WTC11 (cell line): ENCODE measurements at regions not wholly inside any gene's neighbourhood (a gene's known extent, or its start where the extent isn't known, plus 50 kb on each side); places are given as distances from the start of the nearest gene placed in this dataset.

Source experiments
- ATAC-seq: fragments of 200-7000 bp; cut with Tn5 transposase; 2 replicates; pipeline ENCODE4 v1.10.0; 2021; ENCODE audit warnings: mild to moderate bottlenecking, moderate library complexity
- CTCF ChIA-PET: fragments of 300-600 bp; sonication (Branson Sonifier 250); formaldehyde crosslinking; loops from one replicate; lab custom pipeline; 2021; ENCODE audit warnings: antibody characterized with exemption; lab: Charles Lee
- POLR2A ChIA-PET: fragments of 350-600 bp; sonication (Branson Sonifier 250); formaldehyde crosslinking; loops from one replicate; lab custom pipeline; 2021; ENCODE audit warnings: antibody characterized with exemption; lab: Charles Lee
- DNase-seq: peaks from one replicate; pipeline ENCODE4 v3.0.0; 2021; ENCODE audit warnings: low spot score
- H3K27ac Mint-ChIP-seq: 2 replicates; pipeline ENCODE4 v1.8.0; 2021; ENCODE audit warnings: mixed read lengths
- H3K27me3 Mint-ChIP-seq: 2 replicates; pipeline ENCODE4 v1.8.0; 2021; ENCODE audit warnings: low read depth, mild to moderate bottlenecking, moderate library complexity, mixed read lengths
- H3K36me3 Mint-ChIP-seq: 2 replicates; pipeline ENCODE4 v1.8.0; 2021; ENCODE audit warnings: mixed read lengths
- H3K4me1 Mint-ChIP-seq: 2 replicates; pipeline ENCODE4 v1.8.0; 2022; ENCODE audit warnings: mixed read lengths
- H3K4me3 Mint-ChIP-seq: 2 replicates; pipeline ENCODE4 v1.8.0; 2021; ENCODE audit warnings: mild to moderate bottlenecking, moderate library complexity, mixed read lengths
- H3K9me3 Mint-ChIP-seq: 2 replicates; pipeline ENCODE4 v1.8.0; 2021; ENCODE audit warnings: mixed read lengths
- ATF2 ChIP-seq: sonication (generic); formaldehyde crosslinking; IDR thresholded peaks from 2 replicates; pipeline ENCODE4 v1.8.1; 2022; ENCODE audit warnings: low read depth, missing genetic modification reagents, borderline replicate concordance
- CBFB ChIP-seq: sonication (generic); formaldehyde crosslinking; IDR thresholded peaks from 2 replicates; pipeline ENCODE4 v1.8.1; 2022; ENCODE audit warnings: mild to moderate bottlenecking, low read depth, missing genetic modification reagents
- CREB1 ChIP-seq: sonication (generic); formaldehyde crosslinking; IDR thresholded peaks from 2 replicates; pipeline ENCODE4 v1.8.0; 2023; ENCODE audit warnings: mild to moderate bottlenecking, missing genetic modification reagents
- E2F1 ChIP-seq: sonication (generic); formaldehyde crosslinking; IDR thresholded peaks from 2 replicates; pipeline ENCODE4 v1.8.0; 2022; ENCODE audit warnings: mild to moderate bottlenecking, missing genetic modification reagents
- E2F5 ChIP-seq: sonication (generic); formaldehyde crosslinking; IDR thresholded peaks from 2 replicates; pipeline ENCODE4 v1.8.1; 2022; ENCODE audit warnings: mild to moderate bottlenecking, moderate library complexity, missing genetic modification reagents
- ERG ChIP-seq: fragments of 250-450 bp; sonication (Bioruptor Pico); IDR thresholded peaks from 2 replicates; pipeline ENCODE4 v1.8.0; 2021; ENCODE audit warnings: mild to moderate bottlenecking
- ESRRA ChIP-seq: sonication (generic); formaldehyde crosslinking; IDR thresholded peaks from 2 replicates; pipeline ENCODE4 v1.8.1; 2022; ENCODE audit warnings: mild to moderate bottlenecking, missing genetic modification reagents, borderline replicate concordance
- FOXP4 ChIP-seq: sonication (generic); formaldehyde crosslinking; IDR thresholded peaks from 2 replicates; pipeline ENCODE4 v1.8.0; 2022; ENCODE audit warnings: mild to moderate bottlenecking, missing genetic modification reagents
- HMGA2 ChIP-seq: fragments of 250-450 bp; sonication (Bioruptor Pico); IDR thresholded peaks from 2 replicates; pipeline ENCODE4 v1.4.0; 2021; ENCODE audit warnings: mild to moderate bottlenecking, moderate library complexity
- MYBL2 ChIP-seq: sonication (generic); formaldehyde crosslinking; IDR thresholded peaks from 2 replicates; pipeline ENCODE4 v1.8.1; 2023; ENCODE audit warnings: mild to moderate bottlenecking, moderate library complexity, missing genetic modification reagents
- NFATC4 ChIP-seq: fragments of 250-450 bp; sonication (Bioruptor Pico); IDR thresholded peaks from 2 replicates; pipeline ENCODE4 v1.9.0; 2021; ENCODE audit warnings: mild to moderate bottlenecking
- NFE2L1 ChIP-seq: sonication (generic); formaldehyde crosslinking; IDR thresholded peaks from 2 replicates; pipeline ENCODE4 v1.8.1; 2023; ENCODE audit warnings: missing genetic modification reagents
- NR3C1 ChIP-seq: sonication (generic); formaldehyde crosslinking; conservative IDR thresholded peaks from 2 replicates; pipeline ENCODE4 v1.8.1; 2023; ENCODE audit warnings: low read depth, mild to moderate bottlenecking, missing genetic modification reagents
- OVOL2 ChIP-seq: fragments of 250-450 bp; sonication (Bioruptor Pico); IDR thresholded peaks from 2 replicates; pipeline ENCODE4 v1.9.0; 2021; ENCODE audit warnings: mild to moderate bottlenecking, borderline replicate concordance
- SMAD3 ChIP-seq: sonication (generic); formaldehyde crosslinking; IDR thresholded peaks from 2 replicates; pipeline ENCODE4 v1.8.0; 2022; ENCODE audit warnings: missing genetic modification reagents, mild to moderate bottlenecking, borderline replicate concordance
- USF1 ChIP-seq: sonication (generic); formaldehyde crosslinking; IDR thresholded peaks from 2 replicates; pipeline ENCODE4 v1.8.0; 2022; ENCODE audit warnings: mild to moderate bottlenecking, missing genetic modification reagents
- ZNF232 ChIP-seq: sonication (generic); formaldehyde crosslinking; IDR thresholded peaks from 2 replicates; pipeline ENCODE4 v1.8.0; 2022; ENCODE audit warnings: mild to moderate bottlenecking, missing genetic modification reagents
- ZNF281 ChIP-seq: sonication (generic); formaldehyde crosslinking; IDR thresholded peaks from 2 replicates; pipeline ENCODE4 v1.8.0; 2023; ENCODE audit warnings: mild to moderate bottlenecking, missing genetic modification reagents
- ZNF416 ChIP-seq: fragments of 250-450 bp; sonication (Bioruptor Pico); IDR thresholded peaks from 2 replicates; pipeline ENCODE4 v1.9.0; 2021; ENCODE audit warnings: mild to moderate bottlenecking, inconsistent platforms
- ZNF425 ChIP-seq: fragments of 250-450 bp; sonication (Bioruptor Pico); conservative IDR thresholded peaks from 2 replicates; pipeline ENCODE4 v1.9.0; 2021; ENCODE audit warnings: mild to moderate bottlenecking
- ZSCAN18 ChIP-seq: fragments of 250-450 bp; sonication (Bioruptor Pico); IDR thresholded peaks from 2 replicates; pipeline ENCODE4 v2.1.2; 2022; ENCODE audit warnings: mild to moderate bottlenecking, moderate library complexity

GRCh38 chr4:36551697-36552214, 270.3 kb downstream of the DTHD1 start (continued):
- TF ChIP-seq E2F5 (CRISPR knock-in tag): no peak
- TF ChIP-seq, all 79 proteins: peak for 0

- CTCF ChIA-PET: no interaction called here
- H3K27me3 Mint-ChIP-seq: no peaks in the 10 kb centered on the region; the same call in 1 of the 2 replicates
- no peak overlapping the region for H3K4me3 Mint-ChIP-seq
- no peaks in the 10 kb centered on the region for H3K9me3 Mint-ChIP-seq
- ATAC-seq (no peak), DNase-seq (no peak)
- H3K36me3 Mint-ChIP-seq: no peaks in the 10 kb centered on the region
- POLR2A ChIA-PET: no interaction called here
- H3K27ac Mint-ChIP-seq: no peak overlapping the region
- peaks cover 36% of the 10 kb centered on the region for H3K4me1 Mint-ChIP-seq
- TF ChIP-seq NR3C1 (CRISPR knock-in tag): no peak
- no peak for TF ChIP-seq FOXP4 (CRISPR knock-in tag)
- no peak for TF ChIP-seq NFE2L1 (CRISPR knock-in tag)
- TF ChIP-seq ESRRA: no peak
- no peak for TF ChIP-seq HMGA2 (CRISPR knock-in tag)
- TF ChIP-seq ZSCAN18 (CRISPR knock-in tag): no peak
- no peak for TF ChIP-seq ZNF425
- TF ChIP-seq NFATC4 (CRISPR knock-in tag): no peak
- no peak for TF ChIP-seq SMAD3
- no peak for TF ChIP-seq ATF2
- TF ChIP-seq ZNF232 (CRISPR knock-in tag): no peak
- TF ChIP-seq ZNF416 (CRISPR knock-in tag): no peak
- no peak for TF ChIP-seq MYBL2 (CRISPR knock-in tag)
- TF ChIP-seq CREB1 (CRISPR knock-in tag): no peak
- no peak for TF ChIP-seq E2F1 (CRISPR knock-in tag)
- TF ChIP-seq ZNF281 (CRISPR knock-in tag): no peak
- TF ChIP-seq USF1 (CRISPR knock-in tag): no peak
- no peak for TF ChIP-seq OVOL2 (CRISPR knock-in tag)
- TF ChIP-seq CBFB (CRISPR knock-in tag): no peak
- no peak for TF ChIP-seq ERG
These were observed 271.6 kb downstream of the DTHD1 start for GRCh38 chr4:36553029-36553428.
